Upper lobe of right lung (tissue), 1 donor: ENCODE measurements at regions not wholly inside any gene's neighbourhood (a gene's known extent, or its start where the extent isn't known, plus 50 kb on each side); places are given as distances from the start of the nearest gene placed in this dataset.

Experiments used
- ATAC-seq: fragments of 200-7000 bp; cut with Tn5 transposase; one replicate; pipeline ENCODE4 v1.9.1; 2020; ENCODE audit warnings: mild to moderate bottlenecking, moderate library complexity
- DNase-seq: peaks from one replicate; pipeline ENCODE4 v3.0.0-alpha.2; 2020
- H3K27ac ChIP-seq: fragments of 200-600 bp; one replicate; pipeline ENCODE4 v1.8.0; 2022
- H3K27me3 ChIP-seq: fragments of 200-600 bp; one replicate; pipeline ENCODE4 v1.8.0; 2022; ENCODE audit warnings: mild to moderate bottlenecking
- H3K36me3 ChIP-seq: fragments of 200-600 bp; one replicate; pipeline ENCODE4 v1.8.0; 2022
- H3K4me1 ChIP-seq: fragments of 200-600 bp; one replicate; pipeline ENCODE4 v1.8.0; 2022
- H3K4me3 ChIP-seq: fragments of 200-600 bp; one replicate; pipeline ENCODE4 v1.8.0; 2022; ENCODE audit warnings: mild to moderate bottlenecking
- H3K9me3 ChIP-seq: fragments of 200-600 bp; one replicate; pipeline ENCODE4 v1.8.0; 2022
- intact Hi-C: fragments of 100-400 bp; cut with DNase I; formaldehyde crosslinking; loops from one replicate; pipeline ENCODE4 v1.11.0; 2022
- TF ChIP-seq, protein P1 (sequence below): fragments of 200-600 bp; IDR thresholded peaks from one replicate; pipeline ENCODE4 v1.8.0; 2022; ENCODE audit warnings: antibody characterized with exemption
- donor health status: DM: no; HTN: yes; CAD: no; lungs with severe emphysema.

DNA sequence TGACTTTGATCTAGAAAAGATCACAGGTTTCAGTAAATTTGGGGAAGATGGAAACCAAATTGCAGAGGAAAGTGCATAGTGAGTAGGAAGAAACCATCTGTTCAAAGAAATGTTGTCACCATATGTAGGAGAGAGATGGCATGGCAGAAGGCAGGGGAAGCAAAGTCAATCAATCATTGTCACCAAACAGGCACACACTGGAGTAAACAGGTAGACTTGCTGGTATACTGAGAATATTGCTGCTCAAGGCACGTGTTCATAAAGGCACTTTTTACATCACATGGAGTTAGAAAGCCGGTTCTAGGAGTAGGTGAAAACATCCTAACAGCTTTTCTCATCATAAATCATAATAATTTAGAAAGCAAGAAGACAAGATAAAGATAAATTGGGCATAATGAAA lies 550.5 kb upstream of the FAT1 start:
- TF ChIP-seq, protein P1, sequence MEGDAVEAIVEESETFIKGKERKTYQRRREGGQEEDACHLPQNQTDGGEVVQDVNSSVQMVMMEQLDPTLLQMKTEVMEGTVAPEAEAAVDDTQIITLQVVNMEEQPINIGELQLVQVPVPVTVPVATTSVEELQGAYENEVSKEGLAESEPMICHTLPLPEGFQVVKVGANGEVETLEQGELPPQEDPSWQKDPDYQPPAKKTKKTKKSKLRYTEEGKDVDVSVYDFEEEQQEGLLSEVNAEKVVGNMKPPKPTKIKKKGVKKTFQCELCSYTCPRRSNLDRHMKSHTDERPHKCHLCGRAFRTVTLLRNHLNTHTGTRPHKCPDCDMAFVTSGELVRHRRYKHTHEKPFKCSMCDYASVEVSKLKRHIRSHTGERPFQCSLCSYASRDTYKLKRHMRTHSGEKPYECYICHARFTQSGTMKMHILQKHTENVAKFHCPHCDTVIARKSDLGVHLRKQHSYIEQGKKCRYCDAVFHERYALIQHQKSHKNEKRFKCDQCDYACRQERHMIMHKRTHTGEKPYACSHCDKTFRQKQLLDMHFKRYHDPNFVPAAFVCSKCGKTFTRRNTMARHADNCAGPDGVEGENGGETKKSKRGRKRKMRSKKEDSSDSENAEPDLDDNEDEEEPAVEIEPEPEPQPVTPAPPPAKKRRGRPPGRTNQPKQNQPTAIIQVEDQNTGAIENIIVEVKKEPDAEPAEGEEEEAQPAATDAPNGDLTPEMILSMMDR: no peak
- Histone ChIP-seq H3K4me3 (no peak overlapping the region), H3K9me3 (no peaks in the 10 kb centered on the region), H3K36me3 (no peaks in the 10 kb centered on the region), H3K4me1 (no peaks in the 10 kb centered on the region), H3K27me3 (no peaks in the 10 kb centered on the region), H3K27ac (no peak overlapping the region)
- ATAC-seq (no peak), DNase-seq (no peak)
- intact Hi-C loops: no loop called here

DNA sequence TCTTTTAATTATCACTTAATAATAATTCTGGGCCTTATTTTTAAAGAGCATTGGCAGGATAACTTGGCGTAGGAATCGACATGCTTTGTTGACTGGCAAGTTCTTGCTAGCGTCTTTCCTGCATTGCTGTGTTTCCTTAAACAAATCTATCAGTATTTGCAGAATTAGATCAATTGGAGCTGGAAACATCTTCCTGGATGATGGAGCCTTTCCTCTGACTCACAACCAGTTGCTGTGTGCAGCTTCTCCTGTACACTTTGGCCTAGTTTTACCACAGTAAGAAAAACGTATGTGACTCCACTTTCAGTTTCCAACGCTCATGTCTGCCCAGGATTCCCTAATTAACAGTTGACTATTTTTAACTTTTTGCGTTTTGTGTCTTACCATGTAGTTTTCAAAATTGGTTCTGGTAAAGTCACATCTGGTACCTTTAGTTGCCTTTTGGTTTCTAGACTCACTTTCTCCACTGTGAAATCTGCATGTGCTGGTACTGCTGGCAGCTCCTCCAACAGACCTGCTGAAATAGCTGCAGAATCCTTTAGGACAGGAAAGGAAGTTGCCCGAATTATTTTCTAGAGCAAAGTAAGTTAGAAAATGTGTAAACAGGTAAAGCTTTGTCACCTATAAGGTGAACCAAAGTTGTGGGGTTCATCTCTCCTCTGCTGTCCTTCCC lies 553.2 kb upstream of the FAT1 start:
- DNase-seq: no peak
- TF ChIP-seq, protein P1: no peak
- no peak for ATAC-seq
- no peak overlapping the region for H3K27ac ChIP-seq
- no peaks in the 10 kb centered on the region for H3K4me1 ChIP-seq
- H3K9me3 ChIP-seq: no peaks in the 10 kb centered on the region
- intact Hi-C loops: no loop called here
- H3K36me3 ChIP-seq: no peaks in the 10 kb centered on the region
- H3K27me3 ChIP-seq: no peaks in the 10 kb centered on the region
- H3K4me3 ChIP-seq: no peak overlapping the region

DNA sequence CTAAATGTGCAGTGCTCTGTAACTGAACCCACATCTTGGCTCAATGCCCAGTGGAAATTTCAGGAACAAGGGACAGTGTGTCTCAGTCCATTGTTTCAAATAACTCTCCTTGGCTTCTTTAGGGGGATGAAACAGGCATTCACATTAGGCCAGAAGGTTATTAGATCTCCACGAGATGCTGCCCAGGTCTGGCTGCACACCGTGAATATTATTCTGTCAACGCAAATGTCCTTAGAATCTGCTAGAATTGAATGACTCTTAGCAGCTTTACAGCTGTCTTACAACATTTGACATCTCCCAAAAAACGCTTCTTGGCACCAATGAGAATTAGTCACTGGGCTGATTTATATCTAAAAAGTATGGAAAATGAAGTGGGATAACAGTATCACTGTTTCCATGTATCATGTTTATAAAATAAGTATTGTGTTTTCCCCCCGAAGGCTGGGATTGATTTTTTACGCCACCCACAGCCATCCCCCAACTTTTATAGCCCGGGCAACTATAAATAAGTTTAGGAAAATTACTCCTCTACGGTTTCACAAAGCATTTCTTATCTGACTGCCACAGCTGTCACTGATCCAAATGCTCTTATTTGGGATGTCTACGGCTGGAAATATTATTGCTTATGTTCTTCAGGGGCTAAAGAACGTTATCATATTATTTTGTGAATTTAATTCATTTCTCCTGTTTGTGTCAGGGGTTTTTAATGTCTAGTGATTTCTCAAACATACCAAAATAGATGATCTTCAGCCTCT lies 559.7 kb upstream of the FAT1 start:
- Histone ChIP-seq H3K4me1 (no peaks in the 10 kb centered on the region), H3K27ac (no peak overlapping the region), H3K36me3 (no peaks in the 10 kb centered on the region), H3K27me3 (no peaks in the 10 kb centered on the region), H3K9me3 (no peaks in the 10 kb centered on the region), H3K4me3 (no peak overlapping the region)
- TF ChIP-seq, protein P1: no peak
- ATAC-seq (no peak), DNase-seq (no peak)
- intact Hi-C loops: no loop called here

DNA sequence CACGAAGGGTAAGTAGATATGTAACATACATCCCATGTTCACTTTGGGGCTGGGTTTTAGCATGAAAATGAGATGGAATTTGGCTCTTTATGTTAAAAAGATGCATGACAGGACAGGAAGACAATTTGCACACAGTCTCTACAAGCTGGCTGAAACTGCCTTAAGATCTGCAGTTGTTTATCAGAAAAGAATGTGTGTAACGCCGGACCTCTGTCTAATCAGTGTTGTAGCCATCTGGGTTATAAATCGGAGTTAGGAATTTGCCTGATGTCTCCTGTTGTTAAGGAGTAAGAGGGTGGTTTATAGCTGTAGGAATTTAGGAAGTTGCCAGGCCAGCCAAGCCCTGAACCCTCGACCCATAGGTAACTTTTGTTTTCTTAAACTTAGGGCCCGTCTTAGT lies 562.9 kb upstream of the FAT1 start:
- Histone ChIP-seq H3K27me3 (no peaks in the 10 kb centered on the region), H3K4me1 (no peaks in the 10 kb centered on the region), H3K4me3 (no peak overlapping the region), H3K27ac (no peak overlapping the region), H3K36me3 (no peaks in the 10 kb centered on the region), H3K9me3 (no peaks in the 10 kb centered on the region)
- TF ChIP-seq, protein P1: no peak
- DNase-seq (no peak), ATAC-seq (no peak)
- intact Hi-C loops: no loop called here

DNA sequence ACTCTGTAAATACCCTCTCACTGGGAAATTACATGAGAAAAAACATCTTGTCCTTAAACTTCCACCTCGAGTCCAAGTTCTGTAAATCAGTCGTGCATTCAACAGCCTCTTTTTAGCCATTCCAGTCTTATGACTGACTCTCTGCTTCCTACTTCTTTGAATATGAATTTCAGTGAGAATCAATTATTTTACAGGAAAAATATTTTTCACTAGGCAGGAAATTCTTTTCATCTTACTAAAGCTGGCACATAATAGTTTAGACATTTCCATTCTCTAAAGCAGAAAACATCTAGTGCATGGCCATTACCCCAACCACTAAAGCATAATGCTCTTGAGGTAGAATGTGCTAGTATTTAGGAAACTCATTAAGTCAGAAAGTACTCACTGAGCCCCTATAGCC lies 565.7 kb upstream of the FAT1 start:
- TF ChIP-seq, protein P1: no peak
- ATAC-seq: no peak
- intact Hi-C loops: no loop called here

More for the DNA sequence above, 565.7 kb upstream of the FAT1 start:
- no peak overlapping the region for H3K4me3 ChIP-seq
- no peak for DNase-seq
- H3K4me1 ChIP-seq: no peaks in the 10 kb centered on the region
- H3K9me3 ChIP-seq: no peaks in the 10 kb centered on the region
- H3K27me3 ChIP-seq: no peaks in the 10 kb centered on the region
- H3K27ac ChIP-seq: no peak overlapping the region
- no peaks in the 10 kb centered on the region for H3K36me3 ChIP-seq
